KOPT-K1 (cell line): ENCODE measurements at regions not wholly inside any gene's neighbourhood (a gene's known extent, or its start where the extent isn't known, plus 50 kb on each side); places are given as distances from the start of the nearest gene placed in this dataset.

Experiments used
- H3K27ac ChIP-seq: fragments of 200-600 bp; sonication (generic); 2 replicates; pipeline ENCODE4 v1.5.1; 2016; ENCODE audit warnings: antibody characterized with exemption, mild to moderate bottlenecking, low read depth, low read length; ENCODE audit not compliant: poor library complexity, severe bottlenecking
- H3K36me3 ChIP-seq: fragments of 200-600 bp; sonication (generic); 2 replicates; pipeline ENCODE4 v1.5.1; 2017; ENCODE audit warnings: antibody characterized with exemption, mild to moderate bottlenecking, low read length, moderate library complexity; ENCODE audit not compliant: insufficient read depth
- H3K9me3 ChIP-seq: fragments of 200-600 bp; sonication (generic); 2 replicates; pipeline ENCODE4 v1.5.1; 2017; ENCODE audit warnings: antibody characterized with exemption, low read length, mild to moderate bottlenecking; ENCODE audit not compliant: insufficient read depth, poor library complexity, severe bottlenecking

- no peak overlapping the region for H3K27ac ChIP-seq
- H3K36me3 ChIP-seq: no peaks in the 10 kb centered on the region
- H3K9me3 ChIP-seq: no peaks in the 10 kb centered on the region
Measured at GRCh38 chr1:101723415-101723814, 273.3 kb downstream of the OLFM3 start.

GRCh38 chr1:101728029-101728428, 268.7 kb downstream of the OLFM3 start:
- Histone ChIP-seq H3K9me3 (no peaks in the 10 kb centered on the region), H3K27ac (no peak overlapping the region), H3K36me3 (no peaks in the 10 kb centered on the region)

GRCh38 chr1:101730559-101730958, 266.2 kb downstream of the OLFM3 start:
- no peaks in the 10 kb centered on the region for H3K9me3 ChIP-seq
- no peaks in the 10 kb centered on the region for H3K36me3 ChIP-seq
- no peak overlapping the region for H3K27ac ChIP-seq

- Histone ChIP-seq H3K27ac (no peak overlapping the region), H3K9me3 (no peaks in the 10 kb centered on the region), H3K36me3 (no peaks in the 10 kb centered on the region)
Measured at GRCh38 chr1:101732261-101732660, 264.5 kb downstream of the OLFM3 start.

GRCh38 chr1:101733340-101733739, 263.4 kb downstream of the OLFM3 start:
- H3K36me3 ChIP-seq: no peaks in the 10 kb centered on the region
- no peak overlapping the region for H3K27ac ChIP-seq
- H3K9me3 ChIP-seq: no peaks in the 10 kb centered on the region

- no peak overlapping the region for H3K27ac ChIP-seq
- no peaks in the 10 kb centered on the region for H3K36me3 ChIP-seq
Measured at GRCh38 chr1:101738475-101738874, 258.3 kb downstream of the OLFM3 start.

GRCh38 chr1:101739146-101739545, 257.6 kb downstream of the OLFM3 start:
- H3K36me3 ChIP-seq: no peaks in the 10 kb centered on the region
- no peaks in the 10 kb centered on the region for H3K9me3 ChIP-seq
- no peak overlapping the region for H3K27ac ChIP-seq

More at GRCh38 chr1:101738475-101738874, 258.3 kb downstream of the OLFM3 start:
- no peaks in the 10 kb centered on the region for H3K9me3 ChIP-seq

GRCh38 chr1:101739826-101740330, 256.8 kb downstream of the OLFM3 start:
- Histone ChIP-seq H3K9me3 (no peaks in the 10 kb centered on the region), H3K36me3 (no peaks in the 10 kb centered on the region), H3K27ac (no peak overlapping the region)

- H3K27ac ChIP-seq: no peak overlapping the region
- no peaks in the 10 kb centered on the region for H3K9me3 ChIP-seq
- H3K36me3 ChIP-seq: no peaks in the 10 kb centered on the region
Measured at GRCh38 chr1:101741910-101742309, 254.8 kb downstream of the OLFM3 start.

GRCh38 chr1:101742509-101742908, 254.2 kb downstream of the OLFM3 start:
- Histone ChIP-seq H3K27ac (no peak overlapping the region), H3K9me3 (no peaks in the 10 kb centered on the region), H3K36me3 (no peaks in the 10 kb centered on the region)

GRCh38 chr1:101745551-101746270, 251.0 kb downstream of the OLFM3 start:
- no peaks in the 10 kb centered on the region for H3K36me3 ChIP-seq
- H3K9me3 ChIP-seq: no peaks in the 10 kb centered on the region

GRCh38 chr1:101748077-101748476, 248.6 kb downstream of the OLFM3 start:
- Histone ChIP-seq H3K36me3 (no peaks in the 10 kb centered on the region), H3K9me3 (no peaks in the 10 kb centered on the region), H3K27ac (no peak overlapping the region)

More at GRCh38 chr1:101745551-101746270, 251.0 kb downstream of the OLFM3 start:
- H3K27ac ChIP-seq: no peak overlapping the region
